ENCODE measurements at regions not wholly inside any gene's neighbourhood (a gene's known extent, or its start where the extent isn't known, plus 50 kb on each side); places are given as distances from the start of the nearest gene placed in this dataset.

GRCh38 chr10:110394898-110395297 is 90.2 kb upstream of the SMNDC1 start (continued):
- TF ChIP-seq HOMEZ (CRISPR knock-in tag; IDR thresholded peaks at IDR 0.05; ENCODE audit: low read depth) (no peak), ADNP (CRISPR knock-in tag; IDR thresholded peaks at IDR 0.05) (no peak), SOX13 (IDR thresholded peaks at IDR 0.05) (no peak), SOX13 (CRISPR knock-in tag; conservative IDR thresholded peaks at IDR 0.05 in 1 of 2, IDR thresholded peaks at IDR 0.05 in 1 of 2) (no peak), ZNF546 (CRISPR knock-in tag; conservative IDR thresholded peaks at IDR 0.05) (no peak), NR2C2 (CRISPR knock-in tag; IDR thresholded peaks at IDR 0.05; ENCODE audit: borderline replicate concordance) (no peak), FOXK1 (CRISPR knock-in tag; IDR thresholded peaks at IDR 0.05; ENCODE audit: borderline replicate concordance, low read depth) (no peak), THAP9 (CRISPR knock-in tag; IDR thresholded peaks at IDR 0.05; ENCODE audit: borderline replicate concordance) (no peak), TGIF2 (CRISPR knock-in tag; IDR thresholded peaks at IDR 0.05) (no peak), NFE2 (CRISPR knock-in tag; IDR thresholded peaks at IDR 0.05) (no peak), ZNF160 (CRISPR knock-in tag; IDR thresholded peaks at IDR 0.05) (no peak), ZNF740 (CRISPR knock-in tag; IDR thresholded peaks at IDR 0.05) (no peak), ZNF263 (CRISPR knock-in tag; IDR thresholded peaks at IDR 0.05) (no peak)

Data from HepG2 (cell line).